Amniotic stem cell (primary cell): ENCODE measurements at regions not wholly inside any gene's neighbourhood (a gene's known extent, or its start where the extent isn't known, plus 50 kb on each side); places are given as distances from the start of the nearest gene placed in this dataset.
"Not testable (repeated sequence)": the region's sequence is repeated elsewhere in the genome, so short reads cannot be mapped to it uniquely, and the experiment has no call there.

Experiments used
- DNase-seq: peaks from one replicate; lab custom pipeline; 2025; lab: John Stamatoyannopoulos, UW

DNA sequence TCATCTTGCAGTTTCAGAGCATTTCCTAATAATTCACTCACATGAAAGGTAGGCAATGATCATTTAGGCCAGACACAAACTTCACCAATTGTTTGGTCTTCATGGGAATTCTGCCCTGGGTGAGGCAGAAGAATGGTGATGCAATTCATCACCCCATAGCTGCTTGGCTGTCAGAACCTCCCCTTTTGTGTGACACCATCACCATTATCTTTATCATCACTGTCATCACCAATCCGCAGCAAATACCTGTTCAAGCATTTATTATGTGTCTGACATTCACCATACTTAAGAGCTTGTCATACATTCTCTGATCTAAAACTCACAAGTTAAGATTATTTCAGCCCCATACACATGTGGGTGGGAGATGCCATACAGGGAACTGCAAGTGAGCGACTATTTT, 799.5 kb upstream of the LRRN3 start:
- DNase-seq = no peak

DNA sequence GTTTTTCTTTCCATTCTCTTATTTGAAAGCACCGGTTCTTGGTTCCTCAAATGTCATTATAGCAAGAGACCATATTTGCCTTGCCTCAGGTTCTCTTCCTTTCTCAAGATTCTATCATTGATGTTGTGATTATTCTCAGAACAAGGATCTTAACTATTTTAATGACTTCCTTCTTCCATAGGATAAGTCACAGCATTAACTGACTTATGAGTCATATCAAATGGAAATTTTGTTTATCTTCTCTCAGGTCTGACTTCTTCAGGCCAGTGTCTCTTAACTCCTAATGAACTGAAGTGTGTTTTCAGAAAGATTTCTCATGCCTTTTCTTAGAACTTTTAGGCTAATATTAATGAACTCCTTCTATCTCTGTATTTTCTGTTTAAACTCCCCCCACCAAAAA, 794.6 kb upstream of the LRRN3 start:
- no peak for DNase-seq

DNA sequence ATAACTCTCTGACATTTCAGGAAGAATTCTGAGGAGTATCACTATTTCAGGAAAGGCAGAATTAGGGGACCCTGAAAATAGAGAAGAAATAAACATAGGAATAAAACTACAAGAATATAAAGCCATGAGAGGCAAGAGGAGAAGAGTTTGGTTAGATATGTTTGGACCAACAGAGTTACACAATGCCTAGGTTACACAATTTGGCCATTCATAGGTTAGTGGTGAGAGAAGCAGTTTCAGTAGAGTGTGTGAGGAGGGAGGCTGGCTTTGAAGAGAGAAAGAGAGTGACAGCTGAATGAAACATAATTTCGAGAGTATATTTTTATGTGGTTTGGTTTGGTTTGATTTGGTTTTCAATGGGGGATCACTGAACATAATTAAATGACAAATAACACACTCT, 783.2 kb upstream of the LRRN3 start:
- DNase-seq = no peak

DNA sequence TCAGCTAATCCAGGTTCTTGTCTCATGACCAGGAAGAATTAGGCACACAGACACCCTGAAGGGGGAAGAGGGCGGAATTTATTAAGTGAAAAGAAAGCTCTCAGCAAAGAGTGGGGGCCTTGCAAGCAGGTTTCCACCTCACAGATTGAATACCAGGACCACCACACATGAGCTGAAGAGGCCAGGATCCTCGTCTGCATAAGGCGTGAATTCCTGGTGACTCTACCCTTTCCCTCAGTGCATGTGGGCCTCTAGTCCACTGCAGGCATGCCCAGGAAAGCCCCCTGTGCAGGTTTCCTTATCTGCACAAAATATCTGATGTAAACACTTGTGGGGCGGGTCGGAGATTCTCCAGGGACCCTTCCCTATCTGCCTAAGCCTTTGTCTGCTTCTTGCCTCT, 782.1 kb upstream of the LRRN3 start:
- DNase-seq = no peak

DNA sequence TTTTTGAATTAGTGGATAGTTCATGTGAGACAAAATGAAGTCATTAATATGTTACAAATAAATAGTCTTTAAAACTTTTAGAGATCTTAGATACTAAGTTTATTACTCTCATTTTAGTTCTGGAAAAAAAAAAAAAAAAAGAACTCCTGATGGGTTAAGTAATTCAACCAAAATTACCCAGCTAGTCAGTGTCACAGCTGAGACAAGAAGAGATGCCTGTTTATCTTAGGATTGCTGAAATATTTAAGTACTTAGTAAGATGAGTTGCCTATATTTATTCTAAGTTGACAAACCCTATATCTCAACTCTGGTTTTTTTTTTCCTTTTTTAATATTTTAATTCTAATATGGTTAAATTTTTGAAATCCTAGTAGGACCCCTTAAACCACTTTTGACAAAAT, 781.0 kb upstream of the LRRN3 start:
- no peak for DNase-seq

DNA sequence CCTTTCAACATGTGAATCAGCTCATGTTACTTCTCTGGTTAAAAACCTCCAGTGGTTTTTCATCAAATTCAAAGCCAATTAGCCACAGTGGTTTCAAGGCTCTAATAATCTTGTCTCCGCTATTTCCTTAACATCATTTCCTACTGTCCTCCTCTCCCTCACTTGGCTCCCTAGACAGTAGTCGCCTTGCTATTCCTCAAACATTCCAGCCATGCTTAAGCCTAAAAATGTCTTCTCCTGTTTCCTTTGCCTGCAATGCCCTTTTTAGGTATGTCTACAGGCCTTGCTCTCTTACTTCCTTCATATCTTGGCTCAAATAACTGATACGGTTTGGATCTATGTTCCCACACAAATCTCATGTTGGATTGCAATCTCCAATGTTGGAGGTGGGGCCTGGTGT, 779.4 kb upstream of the LRRN3 start:
- no peak for DNase-seq

DNA sequence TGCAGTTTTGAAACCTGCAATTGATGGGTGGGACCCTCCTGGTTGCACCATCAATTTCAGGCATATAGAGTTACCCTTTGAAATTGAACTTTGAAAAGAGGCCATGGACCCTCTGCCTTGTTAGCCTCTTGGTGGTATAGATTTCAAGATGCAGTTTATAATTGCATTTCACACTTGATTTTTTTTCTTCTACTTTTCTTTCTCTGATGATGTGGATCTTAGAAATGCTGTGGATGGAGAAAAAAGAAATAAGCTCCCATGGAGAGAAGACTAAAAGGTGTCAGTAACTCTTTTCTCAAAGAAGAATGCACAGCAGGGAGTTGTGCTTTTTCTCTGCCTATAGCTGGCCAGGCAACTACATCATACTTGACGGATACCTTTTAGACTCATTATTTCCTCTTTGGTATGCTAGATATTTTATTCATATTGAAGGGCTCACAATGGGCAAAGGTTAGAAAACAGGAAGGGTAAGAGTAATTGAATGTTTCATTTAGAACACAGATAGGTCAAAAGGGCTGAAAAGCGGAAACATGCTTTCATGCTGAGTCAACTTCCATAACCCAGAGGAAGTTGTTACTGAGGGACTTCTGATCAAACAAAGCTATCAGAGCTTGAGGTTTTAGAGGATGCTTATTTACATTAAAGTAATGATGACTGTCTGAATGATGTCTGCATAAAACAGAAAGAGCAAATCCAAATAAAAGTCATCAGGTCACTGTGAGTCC, 773.2 kb upstream of the LRRN3 start:
- DNase-seq = no peak

DNA sequence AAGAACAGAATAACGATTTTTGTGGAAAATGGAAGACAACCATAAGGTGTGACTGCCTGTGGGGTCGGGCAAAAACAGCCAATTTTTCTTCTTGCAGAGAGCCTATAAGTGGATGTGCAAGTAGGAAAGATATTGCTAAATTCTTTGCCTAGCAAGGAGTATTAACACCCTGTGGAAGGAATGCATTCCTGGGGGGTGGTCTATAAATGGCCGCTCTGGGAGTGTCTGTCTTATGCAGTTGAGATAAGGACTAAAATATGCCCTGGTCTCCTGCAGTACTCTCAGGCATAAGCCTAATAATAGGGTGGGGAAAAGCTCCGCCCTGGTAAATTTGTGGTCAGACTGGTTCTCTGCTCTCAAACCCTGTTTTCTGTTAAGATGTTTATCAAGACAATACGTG, 770.6 kb upstream of the LRRN3 start:
- not testable (repeated sequence) for DNase-seq

DNA sequence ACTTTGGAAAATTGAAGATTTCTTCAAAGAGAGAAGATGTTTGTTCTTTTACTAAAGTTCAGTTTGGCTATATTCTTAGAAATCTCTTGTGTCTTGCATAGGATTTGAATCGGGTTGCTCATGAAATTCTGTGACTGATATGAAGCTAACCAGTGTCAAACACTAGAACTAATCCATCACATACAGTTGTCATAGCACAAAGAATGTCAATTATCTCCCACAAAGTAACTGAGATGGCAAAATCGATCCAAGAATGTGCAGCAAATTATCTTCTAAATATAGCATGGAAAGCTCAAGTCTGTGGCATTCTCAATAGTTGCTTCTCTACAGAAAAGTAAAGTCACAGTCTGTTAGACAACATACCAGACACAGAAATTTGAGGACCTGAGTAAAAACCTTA, 768.1 kb upstream of the LRRN3 start:
- no peak for DNase-seq

DNA sequence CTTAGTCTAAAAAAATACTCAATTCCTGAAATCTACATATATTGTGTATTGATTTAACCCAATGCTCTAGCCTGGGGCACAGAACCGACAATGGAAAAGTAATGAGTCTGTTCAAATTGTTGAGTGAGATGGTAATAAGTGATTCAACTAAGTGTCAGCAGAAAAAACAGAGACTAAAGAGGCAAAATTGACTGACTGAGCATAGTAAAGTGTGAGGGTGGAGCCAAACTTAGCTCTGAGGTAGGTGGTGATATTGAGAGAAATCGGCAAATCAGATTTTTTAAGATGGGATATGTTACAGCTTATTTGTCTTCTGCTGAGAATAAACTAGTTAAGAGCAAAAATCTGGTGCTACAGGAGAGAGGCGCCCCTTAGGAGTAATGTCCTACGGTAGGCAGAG, 764.0 kb upstream of the LRRN3 start:
- no peak for DNase-seq

DNA sequence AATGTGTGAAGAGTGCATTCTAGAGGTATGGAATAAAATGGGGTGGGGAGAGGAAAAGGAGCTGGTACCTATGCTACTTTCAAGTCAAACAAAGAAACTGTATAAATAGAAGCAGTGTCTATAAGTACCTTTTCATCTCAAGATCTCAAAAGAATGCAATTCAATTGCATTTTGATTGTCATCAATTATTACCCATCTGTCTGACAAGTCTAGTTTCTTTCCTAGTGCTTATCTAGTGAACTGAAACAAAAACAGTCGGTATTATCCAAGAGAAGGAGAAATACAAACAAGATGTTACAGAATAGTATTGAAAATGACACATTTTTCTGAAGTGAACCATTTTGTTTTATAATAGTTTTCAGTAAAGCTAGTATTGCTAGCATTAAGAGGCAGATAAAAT, 754.5 kb upstream of the LRRN3 start:
- no peak for DNase-seq

DNA sequence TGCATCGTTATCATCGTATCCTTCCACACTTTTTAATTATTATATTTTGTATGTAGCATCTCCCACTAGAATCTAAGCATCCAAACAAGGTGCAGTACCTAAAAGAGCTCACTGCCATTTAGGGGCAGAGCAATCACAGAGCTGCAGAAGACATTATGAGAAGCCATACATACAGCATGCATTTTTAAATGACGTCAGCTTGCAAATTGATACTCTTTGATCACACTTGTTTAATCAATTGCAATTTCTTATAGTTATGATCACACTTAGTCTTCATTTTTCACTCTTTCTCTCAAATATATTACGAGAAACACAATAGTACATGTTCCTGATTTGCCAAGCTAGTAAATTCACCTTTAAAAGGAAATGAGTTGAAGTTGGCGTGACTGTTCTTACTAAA, 753.3 kb upstream of the LRRN3 start:
- no peak for DNase-seq

DNA sequence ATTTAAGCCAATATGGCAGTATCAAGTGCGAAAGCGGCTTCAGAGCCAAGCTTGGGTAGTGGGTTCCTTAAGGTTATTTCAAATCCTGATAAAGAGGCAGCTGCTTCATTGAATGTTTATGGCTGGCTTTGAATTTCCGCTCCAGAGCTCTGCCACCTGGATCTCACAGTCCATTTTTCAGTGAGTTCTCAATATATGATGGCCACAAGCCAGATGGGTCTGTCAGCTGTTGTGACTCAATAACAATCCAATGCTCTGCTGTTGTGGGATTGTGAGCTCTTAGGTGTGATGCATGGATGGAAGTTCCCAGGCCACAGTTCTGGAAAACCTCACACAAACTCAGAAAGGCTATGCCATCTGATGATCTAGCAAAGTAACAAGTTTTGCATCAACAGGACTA, 743.8 kb upstream of the LRRN3 start:
- no peak for DNase-seq

DNA sequence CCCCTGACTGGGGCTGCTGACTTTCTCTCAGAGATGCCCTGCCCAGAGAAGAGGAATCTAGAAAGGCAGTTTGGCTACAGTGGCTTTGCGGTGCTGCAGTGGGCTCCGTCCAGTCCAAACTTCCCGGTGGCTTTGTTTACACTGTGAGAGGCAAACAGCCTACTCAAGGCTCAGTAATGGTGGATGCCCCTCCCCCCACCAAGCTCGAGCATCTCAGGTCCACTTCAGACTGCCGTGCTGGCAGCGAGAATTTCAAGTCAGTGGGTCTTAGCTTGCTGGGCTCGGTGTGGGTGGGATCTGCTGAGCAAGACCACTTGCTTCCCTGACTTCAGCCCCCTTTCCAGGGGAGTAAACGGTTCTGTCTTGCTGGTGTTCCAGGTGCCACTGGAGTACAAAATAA, 734.5 kb upstream of the LRRN3 start:
- DNase-seq = no peak

DNA sequence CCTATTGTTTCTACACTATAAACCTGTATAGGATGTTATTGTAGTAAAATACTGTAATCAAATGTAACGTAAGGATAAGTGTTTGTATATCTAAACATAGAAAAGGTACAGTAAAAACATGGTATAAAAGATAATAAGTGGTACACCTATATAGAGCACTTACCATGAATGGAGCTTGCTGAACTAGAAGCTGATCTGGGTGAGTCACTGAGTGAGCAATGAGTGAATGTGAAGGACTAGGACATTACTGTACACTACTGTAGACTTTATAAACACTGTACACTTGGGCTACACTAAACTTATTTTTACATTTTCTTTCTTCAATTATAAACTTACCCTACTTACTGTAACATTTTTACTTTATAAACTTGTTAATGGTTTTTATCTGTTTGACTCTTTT, 732.9 kb upstream of the LRRN3 start:
- DNase-seq = no peak

DNA sequence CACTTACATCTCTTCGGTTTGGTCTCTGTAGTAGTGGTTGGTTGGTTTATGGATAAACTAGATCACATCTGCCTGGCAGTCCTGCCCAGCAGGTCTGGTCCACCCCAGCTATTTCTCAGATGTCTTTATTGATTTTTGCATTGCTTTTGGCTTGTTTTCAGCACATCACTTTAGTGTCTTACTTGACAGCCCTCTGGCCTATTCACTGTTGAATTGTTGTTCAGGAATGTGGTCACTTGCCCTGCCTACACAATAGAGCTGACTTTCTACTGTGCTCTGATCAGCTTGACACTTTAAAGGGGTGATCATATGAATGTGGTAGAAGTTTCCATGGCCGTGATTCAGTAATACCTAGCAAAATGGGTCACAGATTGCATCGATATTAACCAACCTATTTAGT, 719.2 kb upstream of the LRRN3 start:
- no peak for DNase-seq

DNA sequence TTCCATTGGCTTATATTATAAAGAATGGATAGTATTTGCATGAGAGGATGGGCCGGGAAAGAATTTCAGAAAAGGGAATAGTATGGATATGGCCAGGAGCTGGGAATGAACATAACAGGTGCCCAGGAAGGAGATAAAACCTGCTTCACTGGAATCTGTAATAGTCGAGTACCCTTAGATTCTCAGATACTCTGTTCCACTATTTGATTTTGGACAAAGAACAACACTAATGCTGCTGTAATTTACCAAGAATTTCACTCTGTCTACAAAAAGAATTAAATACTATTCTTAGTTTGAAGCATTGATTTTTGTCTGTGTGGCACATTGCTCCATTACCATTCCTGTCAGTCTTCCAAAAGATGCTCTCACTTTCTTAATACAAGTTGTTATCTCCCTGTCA, 718.2 kb upstream of the LRRN3 start:
- DNase-seq = no peak

DNA sequence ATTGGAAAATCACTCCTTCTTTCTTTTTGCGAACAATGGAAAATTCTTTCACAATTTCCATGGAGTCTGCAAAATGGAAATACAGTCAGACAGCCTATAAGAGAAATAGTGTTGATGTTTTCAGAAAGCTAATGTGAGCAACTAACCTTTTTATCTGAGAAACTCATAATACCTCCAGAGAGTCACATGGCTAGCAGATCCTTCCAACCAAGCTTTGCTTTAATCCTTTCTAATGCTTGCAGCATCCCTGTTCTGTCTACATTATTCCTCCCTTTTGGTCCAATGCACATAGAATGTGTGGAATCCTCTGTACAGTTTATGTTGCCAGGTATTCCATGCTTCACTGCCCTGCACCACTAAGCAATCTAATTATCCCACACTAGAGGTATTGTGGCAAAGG, 717.5 kb upstream of the LRRN3 start:
- no peak for DNase-seq

DNA sequence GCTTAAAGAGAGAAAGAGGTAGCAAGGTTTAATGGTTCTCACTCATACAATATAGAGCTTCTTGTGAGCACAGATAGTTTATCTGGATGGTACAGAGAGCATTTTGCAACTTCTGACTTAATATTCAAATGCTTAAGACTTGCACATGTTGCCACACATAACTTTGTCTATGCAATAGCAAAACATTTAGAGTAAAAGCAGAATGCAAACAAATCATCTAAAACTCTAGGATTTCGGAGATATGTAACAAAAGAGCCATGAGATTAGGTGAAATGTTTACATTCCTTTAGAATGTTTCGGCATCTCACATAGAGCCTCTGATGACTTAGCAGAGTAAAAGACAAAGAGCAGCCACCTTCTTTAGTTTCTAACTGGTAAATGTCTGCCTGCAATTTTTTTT, 717.1 kb upstream of the LRRN3 start:
- no peak for DNase-seq

DNA sequence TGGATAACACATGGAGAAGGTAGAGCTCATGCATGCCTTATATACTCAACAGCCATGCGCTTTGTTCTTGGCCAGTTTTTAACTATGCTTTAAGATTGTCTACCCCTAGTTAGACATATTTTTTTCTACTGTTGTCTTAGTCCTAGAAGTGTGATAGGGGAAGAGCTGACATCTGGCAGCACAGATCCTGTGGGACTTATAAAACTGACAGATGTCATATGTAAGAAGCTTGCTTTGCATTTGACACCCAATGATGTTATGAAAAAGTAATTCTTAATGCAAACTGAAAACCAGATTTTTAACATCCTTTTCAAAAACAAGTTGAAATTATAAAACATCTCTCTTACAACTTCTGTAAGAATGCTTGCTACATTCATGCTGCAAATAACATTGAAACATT, 715.9 kb upstream of the LRRN3 start:
- DNase-seq = no peak

DNA sequence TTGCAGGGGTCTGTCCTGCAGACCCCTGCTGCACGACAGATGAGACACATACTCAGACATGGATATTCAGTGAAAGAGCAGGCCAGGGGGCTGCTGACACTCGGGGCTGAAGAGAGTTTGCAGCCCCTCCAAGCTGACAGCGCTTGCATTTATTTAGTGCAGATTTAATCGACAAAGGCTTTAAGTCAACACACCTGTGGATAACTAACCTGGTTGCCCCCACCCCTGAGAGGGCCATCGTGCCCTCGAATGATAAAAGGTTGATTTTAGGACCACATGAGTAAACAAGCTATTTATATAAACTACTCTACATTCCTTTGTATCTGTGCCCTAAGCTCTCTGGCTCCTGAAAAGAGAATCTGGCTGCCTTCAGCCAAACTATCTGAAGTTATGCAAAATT, 708.2 kb upstream of the LRRN3 start:
- DNase-seq = no peak

DNA sequence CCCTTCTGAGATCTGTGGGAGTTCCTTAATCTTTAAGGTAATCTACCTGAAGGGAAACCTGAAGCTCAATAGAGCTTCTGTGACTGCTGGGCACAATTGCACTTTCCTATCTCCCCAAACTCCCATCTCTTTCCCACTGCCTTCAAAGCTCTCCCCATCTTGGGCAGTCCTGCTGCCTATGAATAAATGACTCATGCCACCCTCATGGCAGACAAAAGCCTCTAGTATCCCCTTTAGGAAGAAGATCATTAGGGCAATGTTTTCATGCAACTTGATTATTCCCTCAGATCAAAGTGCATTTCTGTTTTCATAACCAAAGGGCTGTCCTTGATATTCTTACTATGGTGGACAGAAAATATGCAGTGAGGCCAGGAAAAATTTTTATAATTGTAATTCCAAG, 704.9 kb upstream of the LRRN3 start:
- DNase-seq = no peak

DNA sequence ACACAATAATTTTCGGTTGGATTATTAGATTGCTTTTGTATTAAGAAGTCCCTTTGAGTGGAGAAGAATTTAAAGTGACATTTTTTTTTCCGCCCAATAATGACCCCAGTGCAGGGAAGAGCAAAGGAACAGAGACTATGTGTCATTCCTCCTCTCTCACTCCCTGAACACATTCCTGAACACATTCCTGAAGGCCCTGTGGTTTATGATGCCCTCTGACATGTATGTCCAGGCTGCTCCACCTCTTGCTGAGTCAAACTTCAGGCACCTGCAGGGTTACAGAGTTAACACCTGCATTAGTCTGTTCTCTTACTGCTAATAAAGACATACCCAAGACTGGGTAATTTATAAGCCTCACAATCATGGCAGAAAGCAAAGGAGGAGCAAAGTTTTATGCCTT, 704.0 kb upstream of the LRRN3 start:
- no peak for DNase-seq

DNA sequence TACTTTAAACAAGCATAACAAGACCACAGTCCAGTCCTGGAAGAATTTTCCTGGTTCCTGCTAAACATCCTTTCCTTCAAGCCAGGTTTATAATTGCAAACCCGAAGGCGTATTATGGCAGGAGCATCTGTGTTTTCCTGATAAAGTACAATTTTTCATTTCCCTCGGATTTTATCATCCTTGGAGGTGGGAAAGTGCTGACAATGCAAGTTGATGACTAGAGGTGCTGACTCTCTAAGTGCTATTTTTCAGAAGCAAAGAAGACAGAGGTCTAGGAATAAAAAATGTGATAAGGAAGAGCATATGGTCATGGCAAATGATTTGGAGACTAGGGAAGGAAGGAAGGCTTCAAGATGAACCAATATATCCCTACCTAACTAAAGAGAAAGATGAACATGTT, 703.2 kb upstream of the LRRN3 start:
- no peak for DNase-seq

DNA sequence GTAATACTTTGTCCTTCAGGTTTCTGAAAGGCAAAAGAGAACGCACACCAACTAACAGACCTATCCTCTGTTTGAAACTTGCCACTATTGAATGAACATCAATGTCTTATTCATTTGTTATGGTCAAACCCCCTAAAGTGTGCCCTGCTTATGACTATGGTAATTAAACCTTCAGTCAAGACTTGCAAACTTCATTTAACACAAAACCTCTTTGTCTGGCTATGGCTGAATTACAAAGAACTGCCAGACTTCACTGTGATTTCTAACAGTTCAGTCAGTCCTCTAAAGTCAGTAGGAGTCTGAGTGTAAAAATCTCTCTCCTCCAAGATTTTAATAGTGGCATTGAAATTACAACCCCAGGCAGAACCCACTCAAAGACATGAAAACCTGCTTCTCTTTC, 702.5 kb upstream of the LRRN3 start:
- DNase-seq = no peak
